ENCODE measurements at regions not wholly inside any gene's neighbourhood (a gene's known extent, or its start where the extent isn't known, plus 50 kb on each side); places are given as distances from the start of the nearest gene placed in this dataset.

- TF ChIP-seq, protein P1, sequence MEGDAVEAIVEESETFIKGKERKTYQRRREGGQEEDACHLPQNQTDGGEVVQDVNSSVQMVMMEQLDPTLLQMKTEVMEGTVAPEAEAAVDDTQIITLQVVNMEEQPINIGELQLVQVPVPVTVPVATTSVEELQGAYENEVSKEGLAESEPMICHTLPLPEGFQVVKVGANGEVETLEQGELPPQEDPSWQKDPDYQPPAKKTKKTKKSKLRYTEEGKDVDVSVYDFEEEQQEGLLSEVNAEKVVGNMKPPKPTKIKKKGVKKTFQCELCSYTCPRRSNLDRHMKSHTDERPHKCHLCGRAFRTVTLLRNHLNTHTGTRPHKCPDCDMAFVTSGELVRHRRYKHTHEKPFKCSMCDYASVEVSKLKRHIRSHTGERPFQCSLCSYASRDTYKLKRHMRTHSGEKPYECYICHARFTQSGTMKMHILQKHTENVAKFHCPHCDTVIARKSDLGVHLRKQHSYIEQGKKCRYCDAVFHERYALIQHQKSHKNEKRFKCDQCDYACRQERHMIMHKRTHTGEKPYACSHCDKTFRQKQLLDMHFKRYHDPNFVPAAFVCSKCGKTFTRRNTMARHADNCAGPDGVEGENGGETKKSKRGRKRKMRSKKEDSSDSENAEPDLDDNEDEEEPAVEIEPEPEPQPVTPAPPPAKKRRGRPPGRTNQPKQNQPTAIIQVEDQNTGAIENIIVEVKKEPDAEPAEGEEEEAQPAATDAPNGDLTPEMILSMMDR (IDR thresholded peaks at IDR 0.05; ENCODE audit: unreplicated experiment) = no peak
- no peaks in the 10 kb centered on the region for H3K27me3 Mint-ChIP-seq (ENCODE audit: unreplicated experiment)
Observed at GRCh38 chr7:121793716-121794115, 79.2 kb upstream of the PTPRZ1 start.

GRCh38 chr7:121777672-121778071 lies 95.3 kb upstream of the PTPRZ1 start:
- DNase-seq (ENCODE audit: low spot score) = no peak
- Mint-ChIP-seq H3K36me3 (ENCODE audit: low read depth, unreplicated experiment) (no peaks in the 10 kb centered on the region), H3K27ac (ENCODE audit: unreplicated experiment) (no peak overlapping the region)

More at GRCh38 chr7:121793716-121794115, 79.2 kb upstream of the PTPRZ1 start:
- Mint-ChIP-seq H3K4me3 (ENCODE audit: unreplicated experiment) (no peak overlapping the region), H3K9me3 (ENCODE audit: unreplicated experiment) (no peaks in the 10 kb centered on the region), H3K36me3 (ENCODE audit: low read depth, unreplicated experiment) (no peaks in the 10 kb centered on the region), H3K27ac (ENCODE audit: unreplicated experiment) (no peak overlapping the region), H3K4me1 (ENCODE audit: unreplicated experiment) (peaks cover 4% of the 10 kb centered on the region)
- no peak for DNase-seq (ENCODE audit: low spot score)

GRCh38 chr7:121774563-121774962 lies 98.4 kb upstream of the PTPRZ1 start:
- H3K27me3 Mint-ChIP-seq (ENCODE audit: unreplicated experiment) = no peaks in the 10 kb centered on the region
- H3K4me1 Mint-ChIP-seq (ENCODE audit: unreplicated experiment) = no peaks in the 10 kb centered on the region
- DNase-seq (ENCODE audit: low spot score) = no peak
- no peak overlapping the region for H3K27ac Mint-ChIP-seq (ENCODE audit: unreplicated experiment)
- TF ChIP-seq, protein P1 (IDR thresholded peaks at IDR 0.05; ENCODE audit: unreplicated experiment) = no peak
- no peaks in the 10 kb centered on the region for H3K36me3 Mint-ChIP-seq (ENCODE audit: low read depth, unreplicated experiment)
- no peak overlapping the region for H3K4me3 Mint-ChIP-seq (ENCODE audit: unreplicated experiment)
- H3K9me3 Mint-ChIP-seq (ENCODE audit: unreplicated experiment) = no peaks in the 10 kb centered on the region

More at GRCh38 chr7:121777672-121778071, 95.3 kb upstream of the PTPRZ1 start:
- TF ChIP-seq, protein P1 (IDR thresholded peaks at IDR 0.05; ENCODE audit: unreplicated experiment) = no peak
- H3K9me3 Mint-ChIP-seq (ENCODE audit: unreplicated experiment) = no peaks in the 10 kb centered on the region
- H3K4me3 Mint-ChIP-seq (ENCODE audit: unreplicated experiment) = no peak overlapping the region
- no peaks in the 10 kb centered on the region for H3K27me3 Mint-ChIP-seq (ENCODE audit: unreplicated experiment)
- no peaks in the 10 kb centered on the region for H3K4me1 Mint-ChIP-seq (ENCODE audit: unreplicated experiment)

DNA sequence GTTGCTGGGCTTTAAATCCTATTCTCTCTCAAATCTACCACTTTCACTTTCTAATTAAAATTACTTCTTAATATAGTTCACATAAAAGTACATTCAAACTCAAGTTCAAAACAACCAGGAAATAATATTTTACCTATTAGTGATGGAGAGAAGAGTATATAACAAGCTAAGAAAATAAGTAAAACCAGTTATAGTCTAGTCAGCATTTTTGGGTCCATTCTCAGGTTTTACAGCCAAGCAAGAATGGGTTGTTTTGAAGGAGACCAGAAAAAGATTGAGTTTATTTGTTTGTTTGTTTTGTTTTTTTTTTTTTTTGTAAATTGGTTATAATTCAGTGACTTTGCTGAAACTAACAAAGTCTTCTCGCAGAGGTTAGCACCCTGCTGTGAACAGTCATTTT lies 106.3 kb upstream of the PTPRZ1 start:
- no peaks in the 10 kb centered on the region for H3K4me1 Mint-ChIP-seq (ENCODE audit: unreplicated experiment)
- DNase-seq (ENCODE audit: low spot score) = no peak
- no peaks in the 10 kb centered on the region for H3K36me3 Mint-ChIP-seq (ENCODE audit: low read depth, unreplicated experiment)
- H3K4me3 Mint-ChIP-seq (ENCODE audit: unreplicated experiment) = no peak overlapping the region
- peaks cover 2% of the 10 kb centered on the region for H3K27me3 Mint-ChIP-seq (ENCODE audit: unreplicated experiment)
- no peak overlapping the region for H3K27ac Mint-ChIP-seq (ENCODE audit: unreplicated experiment)
- TF ChIP-seq, protein P1 (IDR thresholded peaks at IDR 0.05; ENCODE audit: unreplicated experiment) = no peak
- no peaks in the 10 kb centered on the region for H3K9me3 Mint-ChIP-seq (ENCODE audit: unreplicated experiment)

DNA sequence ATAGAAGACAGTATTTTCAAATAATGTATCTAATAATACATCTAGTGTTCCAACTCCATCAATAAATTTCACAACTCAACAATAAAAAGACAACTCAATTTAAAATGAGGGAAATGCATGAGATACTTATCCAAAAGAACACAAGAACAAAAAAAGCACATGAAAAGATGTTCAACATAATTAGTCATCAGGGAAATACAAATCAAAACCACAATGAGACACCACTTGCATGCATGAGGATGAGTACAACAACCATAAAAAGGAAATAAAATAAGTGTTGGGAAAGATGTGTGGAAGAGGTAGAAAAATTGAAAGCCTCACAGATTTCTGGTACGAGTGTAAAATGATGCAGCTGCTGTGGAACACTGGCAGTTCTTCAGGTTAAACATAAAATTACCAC lies 111.6 kb upstream of the PTPRZ1 start:
- no peak for DNase-seq (ENCODE audit: low spot score)
- Mint-ChIP-seq H3K27me3 (ENCODE audit: unreplicated experiment) (peaks cover 2% of the 10 kb centered on the region), H3K36me3 (ENCODE audit: low read depth, unreplicated experiment) (no peaks in the 10 kb centered on the region), H3K4me1 (ENCODE audit: unreplicated experiment) (no peaks in the 10 kb centered on the region), H3K9me3 (ENCODE audit: unreplicated experiment) (no peaks in the 10 kb centered on the region), H3K27ac (ENCODE audit: unreplicated experiment) (no peak overlapping the region), H3K4me3 (ENCODE audit: unreplicated experiment) (no peak overlapping the region)
- TF ChIP-seq, protein P1 (IDR thresholded peaks at IDR 0.05; ENCODE audit: unreplicated experiment) = no peak

Data from endothelial cell (in vitro differentiated cells).